Ishikawa (cell line): ENCODE measurements at regions not wholly inside any gene's neighbourhood (a gene's known extent, or its start where the extent isn't known, plus 50 kb on each side); places are given as distances from the start of the nearest gene placed in this dataset.

Experiments used
- EP300 ChIP-seq: IDR thresholded peaks from 2 replicates; pipeline ENCODE4 v1.6.1; 2012; ENCODE audit warnings: borderline replicate concordance
- REST ChIP-seq: IDR thresholded peaks from 2 replicates; pipeline ENCODE4 v1.6.1; 2012; ENCODE audit warnings: low read depth, mild to moderate bottlenecking
- TAF1 ChIP-seq: IDR thresholded peaks from 2 replicates; pipeline ENCODE4 v1.6.1; 2012; ENCODE audit warnings: low read depth, mild to moderate bottlenecking
- YY1 ChIP-seq: IDR thresholded peaks from 2 replicates; pipeline ENCODE4 v1.6.1; 2012; ENCODE audit warnings: low read depth
- ZBTB7A ChIP-seq: IDR thresholded peaks from 2 replicates; pipeline ENCODE4 v1.6.1; 2012; ENCODE audit warnings: low read depth
- TF ChIP-seq, protein P1 (sequence below): IDR thresholded peaks from 2 replicates; pipeline ENCODE4 v1.6.1; 2012

- TF ChIP-seq ZBTB7A (no peak), YY1 (no peak), TAF1 (no peak), EP300 (no peak), REST (no peak)
- TF ChIP-seq, protein P1, sequence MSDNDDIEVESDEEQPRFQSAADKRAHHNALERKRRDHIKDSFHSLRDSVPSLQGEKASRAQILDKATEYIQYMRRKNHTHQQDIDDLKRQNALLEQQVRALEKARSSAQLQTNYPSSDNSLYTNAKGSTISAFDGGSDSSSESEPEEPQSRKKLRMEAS: no peak
Measured at GRCh38 chr20:57959589-57959988, 249.8 kb upstream of the PMEPA1 start.
